ENCODE measurements at regions not wholly inside any gene's neighbourhood (a gene's known extent, or its start where the extent isn't known, plus 50 kb on each side); places are given as distances from the start of the nearest gene placed in this dataset.

DNA sequence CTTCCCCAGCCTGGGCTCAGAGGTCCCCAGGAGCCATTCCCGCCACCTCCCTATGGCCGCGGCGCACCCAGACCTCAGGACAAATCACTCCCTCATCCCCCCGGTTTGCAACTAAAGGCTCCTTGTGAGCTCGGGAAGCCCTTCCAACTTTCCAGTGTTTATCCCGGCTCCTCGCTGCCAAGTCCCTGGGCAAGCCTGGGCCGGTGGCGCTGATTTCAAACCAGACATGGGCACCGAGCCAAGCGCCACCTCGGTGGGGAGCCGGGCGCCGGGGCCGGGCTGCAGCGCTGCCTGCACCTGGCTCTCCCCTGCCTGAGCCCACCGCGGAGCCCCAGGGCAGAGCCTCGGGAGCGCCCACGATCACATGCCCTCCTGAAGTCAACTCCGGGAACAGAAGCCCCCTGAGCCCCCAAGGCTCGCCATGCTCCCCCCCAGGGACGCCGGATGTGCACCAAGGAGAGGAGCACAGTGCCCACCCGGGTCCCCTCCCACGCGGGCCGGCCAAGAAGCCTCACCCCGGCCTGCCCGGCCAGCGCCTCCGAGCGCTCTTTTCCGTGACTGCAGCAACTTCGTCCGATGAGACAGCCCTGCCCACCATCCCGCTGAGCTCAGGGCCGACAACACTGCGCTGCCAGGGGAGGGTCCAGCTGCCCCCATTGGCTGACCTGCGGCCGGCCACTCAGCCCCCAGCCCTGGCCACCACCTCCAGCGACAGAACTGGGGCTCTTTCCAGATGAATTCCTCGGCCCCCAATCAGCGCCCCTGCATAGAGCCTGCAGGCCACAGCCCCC, 50.0 kb downstream of the NCOR2 start:
- TF ChIP-seq, protein P1, sequence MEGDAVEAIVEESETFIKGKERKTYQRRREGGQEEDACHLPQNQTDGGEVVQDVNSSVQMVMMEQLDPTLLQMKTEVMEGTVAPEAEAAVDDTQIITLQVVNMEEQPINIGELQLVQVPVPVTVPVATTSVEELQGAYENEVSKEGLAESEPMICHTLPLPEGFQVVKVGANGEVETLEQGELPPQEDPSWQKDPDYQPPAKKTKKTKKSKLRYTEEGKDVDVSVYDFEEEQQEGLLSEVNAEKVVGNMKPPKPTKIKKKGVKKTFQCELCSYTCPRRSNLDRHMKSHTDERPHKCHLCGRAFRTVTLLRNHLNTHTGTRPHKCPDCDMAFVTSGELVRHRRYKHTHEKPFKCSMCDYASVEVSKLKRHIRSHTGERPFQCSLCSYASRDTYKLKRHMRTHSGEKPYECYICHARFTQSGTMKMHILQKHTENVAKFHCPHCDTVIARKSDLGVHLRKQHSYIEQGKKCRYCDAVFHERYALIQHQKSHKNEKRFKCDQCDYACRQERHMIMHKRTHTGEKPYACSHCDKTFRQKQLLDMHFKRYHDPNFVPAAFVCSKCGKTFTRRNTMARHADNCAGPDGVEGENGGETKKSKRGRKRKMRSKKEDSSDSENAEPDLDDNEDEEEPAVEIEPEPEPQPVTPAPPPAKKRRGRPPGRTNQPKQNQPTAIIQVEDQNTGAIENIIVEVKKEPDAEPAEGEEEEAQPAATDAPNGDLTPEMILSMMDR (IDR thresholded peaks at IDR 0.05; ENCODE audit: borderline replicate concordance, extremely low read depth, low read length, poor library complexity, severe bottlenecking) = no peak
- TF ChIP-seq EZH2 (IDR thresholded peaks at IDR 0.05; ENCODE audit: borderline replicate concordance, low read depth, low read length, severe bottlenecking) = no peak
